Stomach (tissue), 4 donors: ENCODE measurements at regions not wholly inside any gene's neighbourhood (a gene's known extent, or its start where the extent isn't known, plus 50 kb on each side); places are given as distances from the start of the nearest gene placed in this dataset.

Experiments used
- CTCF ChIP-seq, 7 experiments: fragments of 450-650 bp in 4 of 7; fragments of 200-600 bp in 3 of 7; sonication (generic) in 3 of 7; IDR thresholded peaks; one replicate each; pipeline ENCODE4 v1.5.1; 2016 to 2019; ENCODE audit warnings: antibody characterized with exemption in 7 of 7, control low read depth in 2 of 7, mild to moderate bottlenecking in 1 of 7
- POLR2A ChIP-seq, 4 donors: fragments of 450-650 bp; IDR thresholded peaks; one replicate each; pipeline ENCODE4 v1.6.1; 2016; ENCODE audit warnings: antibody characterized with exemption in 4 of 4, control low read depth in 2 of 4, mild to moderate bottlenecking in 1 of 4, moderate library complexity in 1 of 4
- POLR2AphosphoS5 ChIP-seq, 3 donors: sonication (generic); formaldehyde crosslinking; IDR thresholded peaks; one replicate each; pipeline ENCODE4 v1.6.1; 2016; ENCODE audit warnings: antibody characterized with exemption in 3 of 3

- no peak for TF ChIP-seq CTCF (IDR thresholded peaks at IDR 0.05)
- no peak for TF ChIP-seq POLR2A (IDR thresholded peaks at IDR 0.05)
- TF ChIP-seq POLR2AphosphoS5 (IDR thresholded peaks at IDR 0.05): no peak
Measured at GRCh38 chr11:76280882-76281557, 74.7 kb upstream of the WNT11 start.
